ENCODE measurements at regions not wholly inside any gene's neighbourhood (a gene's known extent, or its start where the extent isn't known, plus 50 kb on each side); places are given as distances from the start of the nearest gene placed in this dataset.
A peak's percentile ranks its signal among the peaks of the same experiment; 100 is the strongest.

GRCh38 chr13:31081316-31081715 lies 80.4 kb downstream of the HSPH1 start:
- DNase-seq, result no peak

- no peak for DNase-seq
Measured at GRCh38 chr13:31074756-31075155, 86.9 kb downstream of the HSPH1 start.

GRCh38 chr13:31073859-31074718 lies 87.6 kb downstream of the HSPH1 start:
- no peak for DNase-seq

GRCh38 chr13:31072041-31072440 lies 89.7 kb downstream of the HSPH1 start:
- DNase-seq, result no peak

- no peak for DNase-seq
Measured at GRCh38 chr13:31069808-31070534, 91.7 kb downstream of the HSPH1 start.

GRCh38 chr13:31068119-31068423 lies 93.6 kb downstream of the HSPH1 start:
- DNase-seq, result no peak

GRCh38 chr13:31067416-31068118 lies 94.1 kb downstream of the HSPH1 start:
- no peak for DNase-seq

- DNase-seq, result no peak
Measured at GRCh38 chr13:31064636-31065035, 97.1 kb downstream of the HSPH1 start.

- no peak for DNase-seq
Measured at GRCh38 chr13:31063772-31064171, 97.9 kb downstream of the HSPH1 start.

GRCh38 chr13:31060655-31061054 lies 101.0 kb downstream of the HSPH1 start:
- DNase-seq, result no peak

- DNase-seq, result no peak
Measured at GRCh38 chr13:31060220-31060619, 101.5 kb downstream of the HSPH1 start.

GRCh38 chr13:31057403-31058033 lies 104.2 kb downstream of the HSPH1 start:
- DNase-seq, result no peak

- DNase-seq, result no peak
Measured at GRCh38 chr13:31056644-31057271, 104.9 kb downstream of the HSPH1 start.

GRCh38 chr13:31055589-31055988 lies 106.1 kb downstream of the HSPH1 start:
- DNase-seq, result no peak

GRCh38 chr13:31054632-31055031 lies 107.1 kb downstream of the HSPH1 start:
- no peak for DNase-seq

- DNase-seq, result no peak
Measured at GRCh38 chr13:31053896-31054295, 107.8 kb downstream of the HSPH1 start.

GRCh38 chr13:31053091-31053490 lies 108.6 kb downstream of the HSPH1 start:
- DNase-seq, result peak in 1 of 14 donors; percentile 39

GRCh38 chr13:31052478-31052877 lies 109.2 kb downstream of the HSPH1 start:
- no peak for DNase-seq

GRCh38 chr13:31051999-31052398 lies 109.7 kb downstream of the HSPH1 start:
- DNase-seq, result no peak

GRCh38 chr13:31050486-31051400 lies 111.0 kb downstream of the HSPH1 start:
- DNase-seq, result no peak

GRCh38 chr13:31049833-31050232 lies 111.9 kb downstream of the HSPH1 start:
- peak in 1 of 14 donors; percentile 16 for DNase-seq

All from C1 segment of cervical spinal cord (tissue), 14 donors.